GM19239 (cell line): ENCODE measurements at regions not wholly inside any gene's neighbourhood (a gene's known extent, or its start where the extent isn't known, plus 50 kb on each side); places are given as distances from the start of the nearest gene placed in this dataset.

ENCODE experiments used
- DNase-seq: peaks from one replicate; pipeline ENCODE4 v3.0.0; 2011; ENCODE audit warnings: low spot score; ENCODE audit not compliant: insufficient read length
- FAIRE-seq: peaks from 2 replicates; lab custom pipeline; 2011; peaks lifted over from hg19 to GRCh38; lab: Jason Lieb, UNC

- FAIRE-seq (no peak), DNase-seq (no peak)
Observed at GRCh38 chr20:60482221-60483008, 524.2 kb downstream of the CDH26 start.

DNA sequence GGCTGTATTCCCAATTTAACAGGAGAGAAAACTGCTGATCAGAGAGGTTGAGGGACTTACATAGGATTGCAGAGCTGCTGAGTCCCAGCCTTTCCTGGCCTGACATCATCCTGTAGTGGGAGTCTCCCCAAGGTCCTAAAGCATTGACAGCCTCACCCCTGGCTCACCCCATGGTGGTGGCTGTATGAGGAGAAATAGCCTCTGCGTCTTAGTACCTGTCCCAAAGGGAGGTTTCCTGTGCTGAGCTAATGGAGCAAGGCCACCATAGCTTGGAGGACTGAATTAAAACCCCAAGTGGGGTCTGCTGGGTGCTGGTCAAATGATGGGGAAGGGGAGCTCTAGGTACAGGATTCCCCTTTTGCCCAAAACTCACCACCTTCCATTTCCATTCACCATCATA lies 525.1 kb downstream of the CDH26 start:
- no peak for DNase-seq
- no peak for FAIRE-seq

DNA sequence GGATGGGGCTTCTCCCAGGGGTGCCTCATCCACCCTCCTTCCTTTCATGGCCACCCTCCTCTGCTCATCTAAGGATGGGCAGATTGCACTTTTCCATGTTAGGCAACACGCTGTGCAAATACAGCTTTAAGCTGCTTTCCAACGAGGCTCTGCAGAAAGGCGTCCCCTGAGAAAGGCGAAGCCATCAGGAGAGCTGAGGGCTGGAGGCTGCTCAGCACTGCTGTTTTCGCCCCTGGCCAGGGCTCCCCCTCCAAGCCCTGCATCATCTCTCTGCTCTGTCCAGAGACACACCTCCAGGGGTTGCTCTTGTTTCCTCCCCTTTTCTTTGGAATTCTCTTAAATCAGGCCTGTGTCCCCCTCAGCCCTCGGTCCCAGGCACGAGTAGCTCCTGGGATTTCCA lies 526.1 kb downstream of the CDH26 start:
- FAIRE-seq: no peak
- no peak for DNase-seq

DNA sequence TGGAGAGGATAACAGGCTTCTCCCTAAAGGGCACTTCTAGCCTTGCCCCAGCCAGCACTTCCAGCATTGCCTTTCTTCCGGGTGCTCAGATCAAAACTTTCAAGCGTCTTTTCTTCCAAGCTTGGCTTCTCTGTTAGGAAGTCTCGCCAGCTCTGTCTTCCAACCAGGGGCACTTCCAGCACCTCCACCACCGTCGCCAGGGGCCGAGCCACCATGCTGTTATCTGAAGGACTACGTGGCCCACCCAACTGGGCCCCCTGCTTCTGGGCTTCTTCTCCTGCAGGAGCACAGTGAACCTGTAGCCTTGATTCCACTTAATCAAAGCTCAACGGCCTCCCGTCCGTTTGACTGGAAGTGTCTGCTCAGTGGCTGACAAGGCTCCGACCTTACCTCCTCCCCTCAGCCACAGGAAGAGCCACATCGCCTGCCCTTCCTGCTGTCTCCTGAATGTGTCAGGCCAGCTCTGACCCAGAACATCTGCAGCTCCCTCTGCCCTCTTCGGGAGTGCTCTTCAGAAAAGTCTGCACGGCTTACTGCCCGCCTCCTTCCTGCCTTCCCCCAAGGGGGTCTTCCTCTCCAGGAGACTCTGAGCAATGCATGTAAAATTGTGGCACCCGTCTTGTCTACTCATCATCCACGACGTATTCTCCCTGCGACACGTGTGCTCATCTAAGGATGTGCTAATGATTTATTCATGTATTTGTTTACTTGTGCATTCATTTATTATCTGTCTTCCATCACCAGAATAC lies 527.0 kb downstream of the CDH26 start:
- DNase-seq: no peak
- FAIRE-seq: no peak

GRCh38 chr20:60486315-60486714 lies 528.1 kb downstream of the CDH26 start:
- DNase-seq (no peak), FAIRE-seq (no peak)

DNA sequence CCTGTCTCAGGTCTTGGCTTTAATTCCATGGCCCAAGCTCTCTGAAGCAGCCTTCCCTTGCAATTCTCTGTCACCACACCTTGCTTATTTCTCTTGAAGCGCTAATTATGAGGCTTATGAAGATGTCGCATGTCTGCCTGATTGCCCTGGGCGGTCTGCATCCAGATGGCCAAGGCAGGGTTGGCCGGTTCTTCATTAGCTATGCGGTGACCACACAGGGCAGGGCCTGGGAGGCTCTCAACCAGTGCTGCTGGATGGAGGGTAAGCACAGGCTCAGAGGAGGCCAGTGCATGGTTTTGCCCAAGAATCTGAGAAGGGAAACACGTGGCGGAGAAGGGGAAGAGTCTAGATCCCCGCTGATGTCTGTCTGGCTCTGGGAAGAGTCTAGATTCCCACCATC lies 528.7 kb downstream of the CDH26 start:
- no peak for FAIRE-seq

DNA sequence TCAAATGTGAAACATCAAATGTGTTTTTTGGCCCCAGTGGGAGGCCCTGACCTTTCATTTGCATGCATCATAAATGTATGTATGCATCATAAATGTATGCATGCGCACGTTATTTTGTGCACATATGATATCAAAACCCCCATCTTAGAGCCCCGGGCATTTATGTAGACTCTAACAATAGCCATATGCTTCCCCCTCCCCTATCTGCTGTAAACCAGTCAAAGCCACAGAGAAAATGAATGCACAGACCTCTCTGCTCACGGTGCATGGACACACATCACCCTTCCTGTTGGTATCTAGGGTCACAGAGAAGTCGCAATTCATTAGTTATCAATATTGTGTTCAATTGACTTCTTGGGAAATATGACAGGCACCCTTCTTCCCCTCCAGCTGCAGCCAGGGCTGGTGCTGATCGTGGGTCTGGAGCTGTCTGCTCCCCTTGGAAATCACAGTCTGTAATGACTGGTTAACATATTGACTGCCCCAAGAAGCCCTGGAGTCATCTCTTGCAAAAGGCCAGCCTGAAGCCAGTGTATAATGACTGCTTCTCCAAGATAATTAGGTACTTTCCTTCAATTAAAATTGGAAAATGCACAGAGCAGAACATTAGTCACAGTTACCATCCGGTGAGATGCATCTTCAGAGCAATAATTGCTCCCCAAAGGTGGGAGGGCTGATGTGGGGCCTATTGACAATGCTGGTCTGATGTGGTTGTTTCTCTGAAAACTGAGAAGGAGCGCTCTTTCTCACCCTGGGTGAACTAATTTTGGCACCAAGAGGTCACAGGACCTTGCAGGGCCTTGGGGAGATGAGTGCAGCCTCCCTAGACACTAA lies 532.2 kb downstream of the CDH26 start:
- DNase-seq: no peak
- FAIRE-seq: no peak

More for the DNA sequence above, 528.7 kb downstream of the CDH26 start:
- no peak for DNase-seq

GRCh38 chr20:60491051-60491581 lies 532.9 kb downstream of the CDH26 start:
- no peak for DNase-seq
- FAIRE-seq: no peak

DNA sequence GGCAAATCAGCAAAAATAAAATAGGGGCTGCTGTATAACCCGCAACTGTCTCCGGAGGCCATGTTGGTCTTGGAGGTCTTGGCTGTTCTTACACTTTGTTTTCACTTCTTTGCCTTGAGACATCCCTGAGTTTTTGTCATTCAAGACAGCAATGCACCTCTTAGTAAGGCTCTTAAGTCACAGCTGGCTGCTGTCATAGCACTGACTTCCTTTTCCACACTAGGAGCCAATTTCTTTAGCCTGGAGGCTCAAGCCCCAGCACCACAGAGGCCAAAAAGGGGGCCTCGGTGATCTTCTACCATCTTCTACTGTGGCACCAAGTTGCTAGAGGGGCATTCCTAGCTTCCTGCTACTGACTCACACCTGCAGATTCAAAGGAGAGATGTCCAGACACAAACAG lies 536.3 kb downstream of the CDH26 start:
- FAIRE-seq (no peak), DNase-seq (no peak)

DNA sequence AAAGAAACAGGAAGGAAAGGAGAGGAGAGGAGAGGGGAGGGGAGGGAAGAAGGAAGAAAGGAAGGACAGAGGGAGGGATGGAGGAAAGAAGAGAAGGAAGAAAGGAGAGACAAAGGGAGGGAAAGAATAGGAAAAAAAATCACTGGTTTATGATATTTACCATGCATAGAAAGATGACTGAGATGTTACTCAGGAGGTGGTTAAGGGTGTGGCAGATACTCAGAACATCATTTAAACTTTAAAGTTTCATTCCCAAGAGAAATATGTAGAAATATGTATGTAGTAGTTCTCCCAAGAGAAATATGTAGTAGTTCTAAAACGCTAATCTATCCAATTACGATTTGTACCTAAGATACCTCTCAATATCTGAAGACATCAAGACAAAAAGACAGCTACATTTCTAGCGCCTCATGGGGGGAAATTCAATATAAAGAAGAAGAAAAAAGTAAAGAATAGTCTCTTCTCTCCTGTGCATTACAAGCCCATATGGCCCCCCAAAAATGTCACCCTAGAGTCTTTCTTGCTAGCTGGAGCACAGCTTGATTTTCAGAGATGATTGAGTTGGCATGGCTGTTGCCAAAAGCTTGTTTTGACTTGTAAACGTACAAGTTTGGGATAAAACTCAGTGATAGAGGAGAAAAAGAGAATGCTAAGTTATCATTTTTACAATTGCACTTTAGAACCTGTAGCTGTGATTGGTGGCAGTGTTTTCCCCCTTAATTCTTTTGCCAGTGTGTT lies 539.2 kb downstream of the CDH26 start:
- FAIRE-seq: no peak
- DNase-seq: no peak

DNA sequence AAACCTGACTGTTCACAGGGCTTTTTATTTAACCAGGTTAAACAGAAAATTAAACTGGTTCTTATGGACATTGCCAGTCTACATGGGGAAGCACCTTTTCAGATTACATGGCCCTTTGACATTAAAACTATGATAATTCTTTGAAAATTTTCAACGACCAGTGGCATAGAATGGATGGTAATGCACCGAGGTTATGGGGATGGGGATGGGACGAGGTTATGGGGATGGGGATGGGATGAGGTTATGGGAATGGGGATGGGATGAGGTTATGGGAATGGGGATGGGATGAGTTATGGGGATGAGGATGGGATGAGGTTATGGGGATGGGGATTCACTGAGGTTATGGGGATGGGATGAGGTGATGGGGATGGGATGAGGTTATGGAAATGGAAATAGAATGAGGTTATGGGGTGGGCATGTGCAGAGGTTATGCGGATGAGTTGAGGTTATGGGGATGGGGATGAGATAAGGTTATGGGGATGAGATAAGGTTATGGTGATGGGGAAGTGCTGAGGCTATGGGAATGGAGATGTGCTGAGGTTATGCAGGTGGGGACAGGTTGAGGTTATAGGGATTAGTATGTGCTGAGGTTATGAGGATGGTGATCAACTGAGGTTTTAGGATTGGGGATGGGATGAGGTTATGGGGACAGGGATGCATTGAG lies 541.9 kb downstream of the CDH26 start:
- DNase-seq: no peak
- FAIRE-seq: no peak

DNA sequence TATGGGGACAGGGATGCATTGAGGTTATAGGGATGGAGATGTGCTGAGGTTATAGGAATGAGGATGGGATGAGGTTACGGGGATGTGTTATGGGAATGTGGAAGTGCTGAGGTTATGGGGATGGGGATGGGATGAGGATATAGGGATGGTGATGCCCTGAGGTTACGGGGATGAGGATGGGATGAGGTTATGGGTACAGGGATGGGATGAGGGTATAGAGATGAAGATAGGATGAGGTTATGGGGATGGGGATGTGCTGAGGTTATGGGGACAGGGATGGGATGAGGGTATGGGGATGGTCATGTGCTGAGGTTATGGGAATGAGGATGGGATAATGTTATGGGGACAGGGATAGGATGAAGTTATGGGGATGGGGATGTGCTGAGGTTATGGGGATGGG lies 542.8 kb downstream of the CDH26 start:
- FAIRE-seq (no peak), DNase-seq (no peak)

DNA sequence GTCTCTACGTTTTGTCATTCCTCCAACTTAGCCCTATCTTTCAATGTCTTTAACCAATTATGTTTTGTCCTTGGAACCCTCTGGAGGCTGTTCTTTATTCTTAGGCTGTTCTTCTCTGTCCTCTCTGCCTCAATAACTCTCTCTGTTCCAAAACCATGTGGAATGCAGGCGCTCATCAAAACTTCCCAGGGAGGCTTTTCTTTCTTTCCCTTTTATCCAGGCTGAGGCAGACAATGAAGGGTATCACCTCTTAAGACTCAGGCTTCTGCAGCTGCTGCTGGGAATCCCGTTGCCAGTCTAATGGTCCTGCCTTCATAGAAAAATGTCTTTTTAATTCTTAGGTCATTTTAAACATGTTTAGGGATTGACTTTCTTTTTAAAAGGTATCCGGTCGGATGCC lies 544.7 kb downstream of the CDH26 start:
- FAIRE-seq: no peak
- DNase-seq: no peak

GRCh38 chr20:60505423-60505822 lies 547.2 kb downstream of the CDH26 start:
- DNase-seq: no peak
- no peak for FAIRE-seq

GRCh38 chr20:60506061-60506460 lies 547.8 kb downstream of the CDH26 start:
- FAIRE-seq (no peak), DNase-seq (no peak)

- no peak for FAIRE-seq
- DNase-seq: no peak
Observed at GRCh38 chr20:60507087-60507694, 549.0 kb downstream of the CDH26 start.

DNA sequence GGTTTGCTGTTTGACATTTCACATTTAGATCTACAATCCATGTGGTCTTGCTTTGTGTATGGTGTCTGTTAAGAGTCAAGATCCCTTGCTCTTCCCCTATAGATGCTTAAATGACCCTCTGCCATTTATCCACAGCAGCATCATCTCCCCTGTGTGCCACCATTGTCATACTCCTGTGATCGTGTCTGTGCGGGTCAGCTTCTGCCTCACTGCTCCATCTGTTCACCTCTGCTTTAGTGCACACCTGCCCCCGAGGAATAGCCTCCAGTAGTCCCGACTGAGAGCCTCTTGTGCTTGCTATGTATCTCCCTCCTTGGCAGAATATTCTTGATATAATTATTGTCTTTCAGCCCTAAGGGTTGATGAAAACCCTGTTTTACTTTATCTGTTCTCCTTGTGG lies 551.2 kb downstream of the CDH26 start:
- FAIRE-seq: no peak
- no peak for DNase-seq

DNA sequence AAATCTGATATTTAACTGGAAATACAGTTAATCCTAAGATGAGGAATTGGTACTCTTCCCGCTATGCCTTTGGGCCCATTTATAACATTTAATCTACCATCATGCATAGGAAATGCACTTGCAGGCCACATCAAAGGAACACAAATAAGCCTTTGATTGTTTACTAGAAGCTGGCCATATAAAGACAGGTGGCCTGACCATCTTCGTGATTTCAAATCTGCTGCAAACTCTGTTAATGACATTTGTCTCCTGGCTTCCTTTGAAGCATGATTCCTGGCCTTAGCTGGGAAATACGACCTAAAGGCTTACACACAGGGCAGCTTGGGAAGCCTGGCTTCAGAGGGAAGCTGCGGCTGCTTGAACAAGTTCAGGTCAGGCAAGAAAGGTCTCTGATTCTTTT lies 552.1 kb downstream of the CDH26 start:
- FAIRE-seq: no peak
- DNase-seq: no peak

DNA sequence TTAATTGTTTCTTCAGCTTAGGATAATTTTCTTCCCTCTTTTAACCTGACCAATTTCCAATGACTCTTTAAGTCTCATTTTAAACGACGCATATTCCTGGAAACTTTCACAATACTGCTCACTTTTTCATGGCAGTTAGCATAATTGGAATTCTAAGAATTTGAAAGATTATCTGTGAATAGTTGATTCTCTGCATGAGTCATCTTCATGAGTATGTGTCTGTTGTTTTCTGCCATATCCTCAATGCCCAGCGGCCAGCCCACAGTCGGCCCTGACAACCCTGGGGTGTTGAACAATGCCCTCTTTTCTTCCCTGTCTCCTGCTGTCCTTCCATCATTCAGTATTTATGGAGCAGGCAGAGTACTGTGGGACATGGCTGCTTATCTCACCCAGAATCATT lies 554.2 kb downstream of the CDH26 start:
- no peak for DNase-seq
- no peak for FAIRE-seq
